ENCODE measurements at regions not wholly inside any gene's neighbourhood (a gene's known extent, or its start where the extent isn't known, plus 50 kb on each side); places are given as distances from the start of the nearest gene placed in this dataset.

DNA sequence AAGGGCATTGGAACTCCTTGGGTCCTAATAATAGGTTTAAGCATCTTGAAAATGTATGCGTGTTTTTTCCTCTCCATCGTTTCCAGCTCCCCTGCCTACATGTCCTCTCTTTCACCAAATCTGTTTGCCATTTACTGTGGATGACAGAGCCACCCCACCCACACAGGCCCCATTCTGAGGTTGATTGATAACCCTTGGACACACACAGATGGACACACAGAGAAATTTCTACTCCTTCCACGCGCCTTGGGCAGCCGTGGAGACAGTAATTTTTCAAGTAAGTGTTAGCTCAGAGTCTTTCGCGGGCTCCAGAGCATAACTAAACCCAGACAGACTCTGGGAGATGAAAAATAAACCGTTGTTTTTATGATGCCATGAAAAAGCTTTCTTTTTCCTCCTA is 103.3 kb upstream of the NLRP1 start:
- TF ChIP-seq POLR2AphosphoS5 (IDR thresholded peaks at IDR 0.05), result no peak
- TF ChIP-seq, protein P1, sequence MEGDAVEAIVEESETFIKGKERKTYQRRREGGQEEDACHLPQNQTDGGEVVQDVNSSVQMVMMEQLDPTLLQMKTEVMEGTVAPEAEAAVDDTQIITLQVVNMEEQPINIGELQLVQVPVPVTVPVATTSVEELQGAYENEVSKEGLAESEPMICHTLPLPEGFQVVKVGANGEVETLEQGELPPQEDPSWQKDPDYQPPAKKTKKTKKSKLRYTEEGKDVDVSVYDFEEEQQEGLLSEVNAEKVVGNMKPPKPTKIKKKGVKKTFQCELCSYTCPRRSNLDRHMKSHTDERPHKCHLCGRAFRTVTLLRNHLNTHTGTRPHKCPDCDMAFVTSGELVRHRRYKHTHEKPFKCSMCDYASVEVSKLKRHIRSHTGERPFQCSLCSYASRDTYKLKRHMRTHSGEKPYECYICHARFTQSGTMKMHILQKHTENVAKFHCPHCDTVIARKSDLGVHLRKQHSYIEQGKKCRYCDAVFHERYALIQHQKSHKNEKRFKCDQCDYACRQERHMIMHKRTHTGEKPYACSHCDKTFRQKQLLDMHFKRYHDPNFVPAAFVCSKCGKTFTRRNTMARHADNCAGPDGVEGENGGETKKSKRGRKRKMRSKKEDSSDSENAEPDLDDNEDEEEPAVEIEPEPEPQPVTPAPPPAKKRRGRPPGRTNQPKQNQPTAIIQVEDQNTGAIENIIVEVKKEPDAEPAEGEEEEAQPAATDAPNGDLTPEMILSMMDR (IDR thresholded peaks at IDR 0.05), result no peak

All from prostate gland (tissue), 2 donors.